PC-3 (cell line): ENCODE measurements at regions not wholly inside any gene's neighbourhood (a gene's known extent, or its start where the extent isn't known, plus 50 kb on each side); places are given as distances from the start of the nearest gene placed in this dataset.

ENCODE experiments used
- ATAC-seq: fragments of 200-7000 bp; cut with Tn5 transposase; 2 replicates; pipeline ENCODE4 v1.9.1; 2020; ENCODE audit warnings: mild to moderate bottlenecking, moderate library complexity
- BruUV-seq: library from RNA; stranded (reverse); fragments of 400-500 nt; replicated peaks from 2 replicates; lab custom pipeline; 2021; lab: Mats Ljungman, UMichigan
- CTCF ChIA-PET: fragments of 300-600 bp; sonication (Branson Sonifier 250); formaldehyde crosslinking; loops from one replicate; lab custom pipeline; 2022; ENCODE audit warnings: antibody characterized with exemption; lab: Charles Lee
- POLR2A ChIA-PET: fragments of 300-600 bp; sonication (Branson Sonifier 250); formaldehyde crosslinking; loops from one replicate; lab custom pipeline; 2022; ENCODE audit warnings: antibody characterized with exemption; ENCODE audit not compliant: unreplicated experiment; lab: Charles Lee
- DNase-seq: peaks from one replicate; pipeline ENCODE4 v3.0.0-alpha.2; 2015
- H2AFZ ChIP-seq: fragments of 300-600 bp; sonication (generic); 2 replicates; pipeline ENCODE4 v1.6.0; 2016; ENCODE audit warnings: antibody characterized with exemption, low read length
- H3F3A ChIP-seq: fragments of 300-600 bp; sonication (generic); one replicate; pipeline ENCODE4 v1.6.0; 2017; ENCODE audit warnings: antibody characterized with exemption, low read length, control low read depth, mild to moderate bottlenecking; ENCODE audit not compliant: unreplicated experiment
- H3K27ac ChIP-seq: fragments of 300-600 bp; sonication (generic); 2 replicates; pipeline ENCODE4 v1.5.1; 2016; ENCODE audit warnings: mild to moderate bottlenecking, low read length
- H3K27me3 ChIP-seq: fragments of 300-600 bp; sonication (generic); 2 replicates; pipeline ENCODE4 v1.6.1; 2016; ENCODE audit warnings: low read length, mixed read lengths
- H3K36me3 ChIP-seq: fragments of 300-600 bp; sonication (generic); 2 replicates; pipeline ENCODE4 v1.6.1; 2016; ENCODE audit warnings: low read depth, mixed run types, low read length, mixed read lengths
- H3K4me1 ChIP-seq: fragments of 300-600 bp; sonication (generic); 2 replicates; pipeline ENCODE4 v1.5.1; 2016; ENCODE audit warnings: low read length; ENCODE audit not compliant: insufficient read depth
- H3K4me2 ChIP-seq: fragments of 300-600 bp; sonication (generic); 2 replicates; pipeline ENCODE4 v1.6.0; 2016; ENCODE audit warnings: low read length
- H3K4me3 ChIP-seq: fragments of 300-600 bp; sonication (generic); 2 replicates; pipeline ENCODE4 v1.5.1; 2016; ENCODE audit warnings: mild to moderate bottlenecking, low read length, mixed read lengths
- H3K79me2 ChIP-seq: fragments of 300-600 bp; sonication (generic); 2 replicates; pipeline ENCODE4 v1.6.1; 2017; ENCODE audit warnings: low read length, mixed read lengths
- H3K9ac ChIP-seq: fragments of 300-600 bp; sonication (generic); 2 replicates; pipeline ENCODE4 v1.6.0; 2016; ENCODE audit warnings: mild to moderate bottlenecking, low read length
- H3K9me2 ChIP-seq: fragments of 300-600 bp; sonication (generic); replicated peaks from 2 replicates; pipeline ENCODE4 v1.6.1; 2016; ENCODE audit warnings: mixed run types, low read length, mixed read lengths
- H3K9me3 ChIP-seq: fragments of 300-600 bp; sonication (generic); 2 replicates; pipeline ENCODE4 v1.6.1; 2016; ENCODE audit warnings: low read length, mixed read lengths
- H4K20me1 ChIP-seq: fragments of 300-600 bp; sonication (generic); 2 replicates; pipeline ENCODE4 v1.6.1; 2016; ENCODE audit warnings: low read length, mixed read lengths
- EZH2 ChIP-seq: fragments of 300-600 bp; sonication (generic); IDR thresholded peaks from one replicate; pipeline ENCODE4 v1.6.1; 2017; ENCODE audit warnings: antibody characterized with exemption, mild to moderate bottlenecking, low read length; ENCODE audit not compliant: unreplicated experiment
- EZH2phosphoT487 ChIP-seq: fragments of 300-600 bp; sonication (generic); IDR thresholded peaks from 2 replicates; pipeline ENCODE4 v1.6.1; 2018; ENCODE audit warnings: mild to moderate bottlenecking, antibody characterized with exemption, low read length, borderline replicate concordance
- intact Hi-C: fragments of 100-400 bp; cut with micrococcal nuclease; formaldehyde crosslinking; loops from 2 replicates; pipeline ENCODE4 v1.9.0; 2023
- TF ChIP-seq, protein P1 (sequence below): fragments of 300-600 bp; sonication (generic); conservative IDR thresholded peaks from 2 replicates; pipeline ENCODE4 v1.5.1; 2017; ENCODE audit warnings: antibody characterized with exemption, low read depth, mild to moderate bottlenecking, low read length

DNA sequence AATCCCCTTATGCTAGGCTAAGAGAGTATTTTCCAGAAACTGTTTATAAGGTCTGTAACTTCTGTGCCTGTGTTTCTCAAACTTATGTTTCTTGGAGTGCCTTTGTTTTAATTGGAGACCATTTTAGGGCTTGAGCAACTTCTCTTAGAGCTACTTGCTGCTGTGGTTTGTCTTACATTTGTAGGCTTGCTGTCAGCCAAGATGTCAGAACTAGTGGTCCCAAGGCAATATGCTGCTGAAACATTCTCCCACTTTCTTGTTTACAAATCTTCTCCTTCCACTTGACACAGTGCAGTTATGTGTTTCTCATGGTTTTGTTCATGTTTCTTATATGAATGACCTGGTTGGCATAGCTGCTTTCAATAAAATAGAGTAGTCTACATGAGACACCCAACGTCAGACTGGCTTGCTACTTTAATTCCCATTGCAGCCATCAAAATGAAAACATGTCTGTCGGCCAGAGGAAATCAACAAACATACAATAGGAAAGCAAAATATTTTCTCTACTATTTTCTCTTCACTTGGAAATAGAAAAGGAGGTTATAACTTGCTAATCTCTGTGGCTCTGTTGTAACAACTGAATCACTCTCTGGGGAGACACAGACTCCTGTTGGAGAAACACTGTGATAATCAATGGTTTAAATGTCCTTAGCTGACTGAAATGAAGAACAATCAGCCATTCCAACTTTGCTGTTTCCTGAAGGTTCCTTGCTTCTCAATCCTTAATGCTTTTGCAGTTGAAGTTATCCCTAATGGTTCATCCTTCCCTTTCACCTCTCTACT lies 426.4 kb downstream of the PDGFC start:
- Histone ChIP-seq H3K36me3 (no peaks in the 10 kb centered on the region), H3K27me3 (no peaks in the 10 kb centered on the region), H3K9me3 (no peaks in the 10 kb centered on the region), H2AFZ (no peak overlapping the region), H3K4me1 (peaks cover 14% of the 10 kb centered on the region), H3K9ac (no peak overlapping the region), H3K9me2 (no peaks in the 10 kb centered on the region), H3K79me2 (no peaks in the 10 kb centered on the region), H3F3A (no peaks in the 10 kb centered on the region), H3K27ac (no peak overlapping the region), H3K4me2 (no peak overlapping the region), H4K20me1 (no peaks in the 10 kb centered on the region), H3K4me3 (no peak overlapping the region)
- TF ChIP-seq, protein P1, sequence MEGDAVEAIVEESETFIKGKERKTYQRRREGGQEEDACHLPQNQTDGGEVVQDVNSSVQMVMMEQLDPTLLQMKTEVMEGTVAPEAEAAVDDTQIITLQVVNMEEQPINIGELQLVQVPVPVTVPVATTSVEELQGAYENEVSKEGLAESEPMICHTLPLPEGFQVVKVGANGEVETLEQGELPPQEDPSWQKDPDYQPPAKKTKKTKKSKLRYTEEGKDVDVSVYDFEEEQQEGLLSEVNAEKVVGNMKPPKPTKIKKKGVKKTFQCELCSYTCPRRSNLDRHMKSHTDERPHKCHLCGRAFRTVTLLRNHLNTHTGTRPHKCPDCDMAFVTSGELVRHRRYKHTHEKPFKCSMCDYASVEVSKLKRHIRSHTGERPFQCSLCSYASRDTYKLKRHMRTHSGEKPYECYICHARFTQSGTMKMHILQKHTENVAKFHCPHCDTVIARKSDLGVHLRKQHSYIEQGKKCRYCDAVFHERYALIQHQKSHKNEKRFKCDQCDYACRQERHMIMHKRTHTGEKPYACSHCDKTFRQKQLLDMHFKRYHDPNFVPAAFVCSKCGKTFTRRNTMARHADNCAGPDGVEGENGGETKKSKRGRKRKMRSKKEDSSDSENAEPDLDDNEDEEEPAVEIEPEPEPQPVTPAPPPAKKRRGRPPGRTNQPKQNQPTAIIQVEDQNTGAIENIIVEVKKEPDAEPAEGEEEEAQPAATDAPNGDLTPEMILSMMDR, result no peak
- TF ChIP-seq EZH2 (no peak), EZH2phosphoT487 (no peak)
- intact Hi-C loops, result no loop called here
- ChIA-PET POLR2A (no interaction called here), CTCF (no interaction called here)
- DNase-seq (no peak), ATAC-seq (no peak)
- BruUV-seq, result no TSS peak

GRCh38 chr4:156539376-156539775 lies 432.2 kb downstream of the PDGFC start:
- CTCF ChIA-PET, result no interaction called here

More at GRCh38 chr4:156539376-156539775, 432.2 kb downstream of the PDGFC start:
- Histone ChIP-seq H3K9me3 (no peaks in the 10 kb centered on the region), H3K27me3 (no peaks in the 10 kb centered on the region), H3K4me1 (no peaks in the 10 kb centered on the region), H3K79me2 (no peaks in the 10 kb centered on the region), H3K4me2 (no peak overlapping the region), H4K20me1 (no peaks in the 10 kb centered on the region), H3K4me3 (no peak overlapping the region), H3K9me2 (no peaks in the 10 kb centered on the region), H3F3A (no peaks in the 10 kb centered on the region), H3K36me3 (no peaks in the 10 kb centered on the region), H2AFZ (no peak overlapping the region), H3K9ac (no peak overlapping the region), H3K27ac (no peak overlapping the region)
- POLR2A ChIA-PET, result no interaction called here
- intact Hi-C loops, result no loop called here
- DNase-seq (no peak), ATAC-seq (no peak)
- TF ChIP-seq EZH2 (no peak), EZH2phosphoT487 (no peak)
- TF ChIP-seq, protein P1, result no peak
- no TSS peak for BruUV-seq
